Vagina (tissue), 2 donors: ENCODE measurements at regions not wholly inside any gene's neighbourhood (a gene's known extent, or its start where the extent isn't known, plus 50 kb on each side); places are given as distances from the start of the nearest gene placed in this dataset.
A peak's percentile ranks its signal among the peaks of the same experiment; 100 is the strongest.

ENCODE experiments used
- DNase-seq, 2 donors: peaks; one replicate each; pipeline ENCODE4 v3.0.0-alpha.2; 2017; ENCODE audit errors: extremely low spot score in 2 of 2
- H3K27ac ChIP-seq: fragments of 200-600 bp; sonication (generic); one replicate; pipeline ENCODE4 v1.5.1; 2019
- H3K27me3 ChIP-seq: fragments of 200-600 bp; sonication (generic); one replicate; pipeline ENCODE4 v1.5.1; 2019
- H3K36me3 ChIP-seq, 2 donors: fragments of 200-600 bp; sonication (generic); one replicate each; pipeline ENCODE4 v1.5.1; 2017 to 2019
- H3K4me1 ChIP-seq: fragments of 200-600 bp; sonication (generic); one replicate; pipeline ENCODE4 v1.5.1; 2019
- H3K4me3 ChIP-seq, 2 donors: fragments of 200-600 bp; sonication (generic); 1 replicate in 1 of 2; 2 replicates in 1 of 2; pipeline ENCODE4 v1.5.1; 2016 to 2019
- H3K9me3 ChIP-seq: fragments of 200-600 bp; sonication (generic); one replicate; pipeline ENCODE4 v1.5.1; 2019
- CTCF ChIP-seq, 3 experiments: fragments of 450-650 bp in 2 of 3; fragments of 200-600 bp in 1 of 3; sonication (generic) in 1 of 3; IDR thresholded peaks; one replicate each; pipeline ENCODE4 v1.5.1; 2017 to 2019; ENCODE audit warnings: antibody characterized with exemption in 3 of 3, mild to moderate bottlenecking in 2 of 3, moderate library complexity in 2 of 3
- POLR2A ChIP-seq, 2 donors: fragments of 450-650 bp; IDR thresholded peaks; one replicate each; pipeline ENCODE4 v1.6.1; 2017; ENCODE audit warnings: antibody characterized with exemption in 2 of 2, mild to moderate bottlenecking in 2 of 2, moderate library complexity in 2 of 2
- POLR2AphosphoS5 ChIP-seq, 2 donors: sonication (generic); formaldehyde crosslinking; IDR thresholded peaks; one replicate each; pipeline ENCODE4 v1.9.0; 2017; ENCODE audit warnings: antibody characterized with exemption in 2 of 2, mild to moderate bottlenecking in 2 of 2, low read depth in 1 of 2; ENCODE audit not compliant: insufficient read depth in 1 of 2
- intact Hi-C: fragments of 100-400 bp; cut with DNase I; formaldehyde crosslinking; loops from one replicate; pipeline ENCODE4 v1.15.1; 2023

- Histone ChIP-seq H3K4me3 (no peak overlapping the region), H3K27ac (no peak overlapping the region), H3K9me3 (no peaks in the 10 kb centered on the region), H3K36me3 (no peaks in the 10 kb centered on the region), H3K4me1 (no peaks in the 10 kb centered on the region), H3K27me3 (no peaks in the 10 kb centered on the region)
- intact Hi-C loops = no loop called here
- TF ChIP-seq CTCF (IDR thresholded peaks at IDR 0.05) (no peak), POLR2AphosphoS5 (IDR thresholded peaks at IDR 0.05; ENCODE audit: insufficient read depth in 1 of 2, low read depth in 1 of 2) (no peak), POLR2A (IDR thresholded peaks at IDR 0.05) (no peak)
- no peak for DNase-seq
Measured at GRCh38 chr1:195105773-195106172, 1502.5 kb downstream of the KCNT2 start.

DNA sequence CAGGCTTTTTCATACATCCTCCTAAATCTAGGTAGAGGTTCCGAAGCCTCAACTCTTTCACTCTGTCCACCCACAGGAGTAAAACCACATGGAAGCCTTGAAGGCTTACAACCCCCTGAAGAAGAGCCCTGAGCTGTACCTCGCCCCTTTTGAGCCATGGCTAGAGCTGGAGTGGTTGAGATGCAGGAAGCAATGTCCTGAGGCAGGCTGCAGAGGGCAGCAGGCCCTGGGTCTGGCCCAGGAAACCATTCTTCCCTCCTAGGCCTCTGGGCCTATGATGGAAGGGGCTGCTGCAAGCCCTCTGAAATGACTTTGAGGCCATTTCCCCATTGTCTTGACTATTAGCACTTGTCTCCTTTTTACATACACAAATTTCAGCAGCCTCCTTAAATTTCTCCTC, 1503.0 kb downstream of the KCNT2 start:
- DNase-seq = no peak
- no peak overlapping the region for H3K4me3 ChIP-seq

DNA sequence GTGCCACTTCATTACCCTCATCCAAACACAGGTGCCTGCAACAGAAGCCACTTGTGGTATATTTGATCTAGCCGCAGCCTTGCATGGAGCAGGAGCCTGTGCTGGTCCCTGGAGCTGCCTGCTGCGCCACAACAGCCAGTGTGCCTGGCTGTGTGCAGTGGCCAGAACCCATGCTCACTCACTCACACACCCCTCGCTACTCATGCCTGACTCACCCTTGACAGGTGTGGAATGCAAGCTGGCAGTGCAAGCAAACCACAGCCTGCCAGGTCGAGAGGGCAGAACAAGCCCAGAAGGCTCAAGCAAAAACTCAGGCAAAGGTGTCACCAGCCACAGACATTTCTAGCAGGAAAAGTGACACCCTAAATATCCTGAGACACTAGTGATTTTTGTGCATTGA, 1510.9 kb downstream of the KCNT2 start:
- peak in 1 of 2 donors; percentile 75 for DNase-seq
- H3K27me3 ChIP-seq = no peaks in the 10 kb centered on the region
- H3K4me1 ChIP-seq = no peaks in the 10 kb centered on the region
- no peak overlapping the region for H3K27ac ChIP-seq
- TF ChIP-seq CTCF (IDR thresholded peaks at IDR 0.05) (no peak), POLR2AphosphoS5 (IDR thresholded peaks at IDR 0.05; ENCODE audit: insufficient read depth in 1 of 2, low read depth in 1 of 2) (no peak), POLR2A (IDR thresholded peaks at IDR 0.05) (no peak)
- H3K9me3 ChIP-seq = no peaks in the 10 kb centered on the region
- no peak overlapping the region for H3K4me3 ChIP-seq
- intact Hi-C loops = no loop called here
- H3K36me3 ChIP-seq = no peaks in the 10 kb centered on the region

More for the DNA sequence above, 1503.0 kb downstream of the KCNT2 start:
- Histone ChIP-seq H3K9me3 (no peaks in the 10 kb centered on the region), H3K36me3 (no peaks in the 10 kb centered on the region), H3K4me1 (no peaks in the 10 kb centered on the region), H3K27me3 (no peaks in the 10 kb centered on the region), H3K27ac (no peak overlapping the region)
- intact Hi-C loops = no loop called here
- TF ChIP-seq POLR2A (IDR thresholded peaks at IDR 0.05) (no peak), CTCF (IDR thresholded peaks at IDR 0.05) (no peak), POLR2AphosphoS5 (IDR thresholded peaks at IDR 0.05; ENCODE audit: insufficient read depth in 1 of 2, low read depth in 1 of 2) (no peak)

GRCh38 chr1:195096051-195096521, 1512.2 kb downstream of the KCNT2 start:
- no peaks in the 10 kb centered on the region for H3K36me3 ChIP-seq
- DNase-seq = no peak
- no peak overlapping the region for H3K27ac ChIP-seq
- H3K4me1 ChIP-seq = no peaks in the 10 kb centered on the region
- TF ChIP-seq POLR2AphosphoS5 (IDR thresholded peaks at IDR 0.05; ENCODE audit: insufficient read depth in 1 of 2, low read depth in 1 of 2) (no peak), CTCF (IDR thresholded peaks at IDR 0.05) (no peak), POLR2A (IDR thresholded peaks at IDR 0.05) (no peak)
- no peak overlapping the region for H3K4me3 ChIP-seq
- no peaks in the 10 kb centered on the region for H3K27me3 ChIP-seq
- intact Hi-C loops = no loop called here
- no peaks in the 10 kb centered on the region for H3K9me3 ChIP-seq

DNA sequence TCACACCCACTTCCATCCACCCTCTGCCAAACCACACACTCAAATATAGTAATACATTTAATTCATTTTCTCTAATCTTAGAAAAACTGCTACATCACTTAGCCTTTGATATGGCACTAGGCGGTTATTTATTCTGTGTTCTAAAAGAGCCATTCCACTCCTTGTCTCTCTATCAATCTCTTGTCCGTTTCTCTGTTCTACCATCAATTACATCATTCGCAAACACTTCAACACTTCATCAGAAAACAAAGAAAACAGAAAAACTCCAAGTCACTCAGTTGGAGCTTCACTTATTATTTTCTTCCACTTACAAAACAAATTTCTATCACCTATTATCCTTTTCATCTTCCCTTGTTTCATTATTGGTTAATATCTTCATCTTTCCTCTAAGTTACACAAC, 1523.0 kb downstream of the KCNT2 start:
- Histone ChIP-seq H3K27ac (no peak overlapping the region), H3K9me3 (no peaks in the 10 kb centered on the region), H3K4me3 (no peak overlapping the region), H3K4me1 (no peaks in the 10 kb centered on the region), H3K36me3 (no peaks in the 10 kb centered on the region), H3K27me3 (no peaks in the 10 kb centered on the region)
- DNase-seq = no peak
- intact Hi-C loops = no loop called here
- no peak for TF ChIP-seq CTCF (IDR thresholded peaks at IDR 0.05)
- no peak for TF ChIP-seq POLR2A (IDR thresholded peaks at IDR 0.05)
- no peak for TF ChIP-seq POLR2AphosphoS5 (IDR thresholded peaks at IDR 0.05; ENCODE audit: insufficient read depth in 1 of 2, low read depth in 1 of 2)
